Epithelial cell of proximal tubule (primary cell): ENCODE measurements at regions not wholly inside any gene's neighbourhood (a gene's known extent, or its start where the extent isn't known, plus 50 kb on each side); places are given as distances from the start of the nearest gene placed in this dataset.

ENCODE experiments used
- DNase-seq: peaks from one replicate; pipeline ENCODE4 v3.0.0-alpha.2; 2011; ENCODE audit warnings: low read depth
- H3K4me3 ChIP-seq: 2 replicates; pipeline ENCODE4 v1.5.1; 2011; ENCODE audit warnings: low read depth, mild to moderate bottlenecking, low read length
- TF ChIP-seq, protein P1 (sequence below): conservative IDR thresholded peaks from 2 replicates; pipeline ENCODE4 v1.5.1; 2012; ENCODE audit warnings: low read depth, mild to moderate bottlenecking, low read length

DNA sequence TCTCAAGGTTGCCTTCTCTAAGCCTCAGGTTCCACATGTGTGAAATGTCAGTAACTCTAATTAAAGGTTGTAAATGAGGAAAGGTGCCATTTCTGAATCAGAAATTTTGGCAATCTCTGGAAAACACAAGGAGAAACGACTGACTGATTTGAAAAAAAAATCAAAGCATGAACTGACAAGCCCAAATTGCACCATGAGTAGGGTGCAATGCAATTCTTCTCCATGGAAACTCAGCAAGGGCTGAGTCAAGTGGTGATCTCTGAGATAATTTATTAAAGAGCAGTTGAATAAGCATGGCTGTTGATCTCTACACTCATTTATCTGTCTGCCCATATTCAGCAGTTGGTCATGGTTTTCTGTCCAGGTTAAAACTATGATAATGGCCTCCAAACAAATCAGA, 201.6 kb upstream of the CMC1 start:
- TF ChIP-seq, protein P1, sequence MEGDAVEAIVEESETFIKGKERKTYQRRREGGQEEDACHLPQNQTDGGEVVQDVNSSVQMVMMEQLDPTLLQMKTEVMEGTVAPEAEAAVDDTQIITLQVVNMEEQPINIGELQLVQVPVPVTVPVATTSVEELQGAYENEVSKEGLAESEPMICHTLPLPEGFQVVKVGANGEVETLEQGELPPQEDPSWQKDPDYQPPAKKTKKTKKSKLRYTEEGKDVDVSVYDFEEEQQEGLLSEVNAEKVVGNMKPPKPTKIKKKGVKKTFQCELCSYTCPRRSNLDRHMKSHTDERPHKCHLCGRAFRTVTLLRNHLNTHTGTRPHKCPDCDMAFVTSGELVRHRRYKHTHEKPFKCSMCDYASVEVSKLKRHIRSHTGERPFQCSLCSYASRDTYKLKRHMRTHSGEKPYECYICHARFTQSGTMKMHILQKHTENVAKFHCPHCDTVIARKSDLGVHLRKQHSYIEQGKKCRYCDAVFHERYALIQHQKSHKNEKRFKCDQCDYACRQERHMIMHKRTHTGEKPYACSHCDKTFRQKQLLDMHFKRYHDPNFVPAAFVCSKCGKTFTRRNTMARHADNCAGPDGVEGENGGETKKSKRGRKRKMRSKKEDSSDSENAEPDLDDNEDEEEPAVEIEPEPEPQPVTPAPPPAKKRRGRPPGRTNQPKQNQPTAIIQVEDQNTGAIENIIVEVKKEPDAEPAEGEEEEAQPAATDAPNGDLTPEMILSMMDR = no peak
- no peak overlapping the region for H3K4me3 ChIP-seq
- no peak for DNase-seq

DNA sequence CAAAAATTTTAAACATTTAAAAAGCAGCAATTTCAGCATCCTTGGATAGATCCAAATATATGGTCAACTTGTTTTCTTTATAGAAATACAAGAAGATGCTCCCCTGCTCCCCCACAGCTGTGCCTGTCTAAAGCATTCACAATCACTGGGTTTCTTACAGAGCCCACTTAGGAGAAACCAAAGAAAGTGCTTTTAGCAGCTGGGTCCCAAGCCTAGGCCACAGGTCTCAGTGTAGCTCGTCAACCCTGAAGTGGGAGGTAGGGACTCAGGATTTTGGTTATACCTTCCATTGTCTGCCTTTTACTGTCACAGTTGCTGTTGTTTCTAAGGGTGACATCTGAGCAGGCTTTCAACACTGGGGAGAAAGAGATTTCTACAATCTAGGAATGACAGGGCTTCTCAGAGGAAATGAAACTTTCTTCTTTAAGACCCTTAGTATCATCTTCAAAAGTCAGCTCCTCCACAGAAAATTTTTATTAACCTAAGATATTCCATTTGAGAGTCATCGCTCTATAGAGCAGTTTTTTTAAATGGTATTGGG, 199.3 kb upstream of the CMC1 start:
- no peak for DNase-seq
- H3K4me3 ChIP-seq = no peak overlapping the region
- TF ChIP-seq, protein P1 = no peak

DNA sequence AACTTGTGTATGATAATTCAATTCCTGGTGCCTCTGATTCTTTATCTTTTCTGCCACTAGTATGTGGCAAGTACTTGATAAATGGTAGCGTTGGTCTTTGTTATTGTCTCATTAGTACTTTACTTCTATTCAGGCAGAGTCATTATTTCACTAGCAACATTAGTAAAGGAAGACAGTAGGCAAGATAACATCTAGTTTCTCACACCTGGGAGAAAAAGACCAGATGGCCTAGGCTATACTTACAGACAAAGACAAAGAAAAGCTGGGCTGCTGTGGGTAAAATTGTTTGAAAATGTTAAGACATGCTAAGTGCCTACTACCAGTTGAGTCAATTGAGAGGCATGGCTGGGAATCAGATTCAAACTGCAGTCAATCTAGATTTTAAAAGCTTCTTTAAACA, 198.7 kb upstream of the CMC1 start:
- no peak for DNase-seq
- no peak overlapping the region for H3K4me3 ChIP-seq
- TF ChIP-seq, protein P1 = no peak

DNA sequence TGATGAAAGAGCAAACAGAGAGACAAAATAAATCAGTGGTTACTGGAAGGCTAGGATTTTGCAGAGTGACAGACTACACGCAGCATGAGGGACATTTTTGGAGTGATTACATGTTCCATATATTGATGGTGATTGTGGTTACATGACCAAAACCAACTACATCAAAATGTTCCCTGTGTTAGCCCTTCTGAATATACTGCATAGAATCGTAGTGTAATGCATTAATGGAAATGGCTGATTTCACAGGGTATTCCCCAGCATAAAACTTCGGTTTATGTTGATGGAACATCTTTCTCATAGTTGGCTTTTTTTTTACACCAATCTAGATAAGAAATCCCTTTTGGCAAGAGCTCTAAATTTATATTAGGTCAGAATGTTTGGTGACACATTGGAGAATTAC, 191.3 kb upstream of the CMC1 start:
- TF ChIP-seq, protein P1 = no peak
- H3K4me3 ChIP-seq = no peak overlapping the region
- no peak for DNase-seq

DNA sequence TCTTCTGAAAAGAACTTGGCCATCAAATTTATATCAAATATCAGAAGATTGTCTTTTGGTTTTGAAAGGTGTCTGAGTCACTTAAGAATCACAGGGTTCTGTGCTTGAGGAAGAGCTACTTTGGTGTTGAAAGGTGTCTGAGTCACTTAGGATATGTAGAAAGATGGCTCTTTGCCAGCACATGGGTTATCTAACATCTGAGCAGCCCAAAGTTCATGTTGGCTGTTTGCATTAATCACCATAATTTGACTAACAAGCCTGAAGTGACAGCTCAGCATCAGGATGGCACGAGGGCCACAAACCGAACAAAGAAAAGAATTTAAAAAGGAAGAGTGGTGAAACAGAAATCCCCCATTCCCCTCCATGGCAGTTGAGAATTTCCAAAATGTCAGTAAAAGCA, 190.5 kb upstream of the CMC1 start:
- peak; percentile 66 for DNase-seq
- TF ChIP-seq, protein P1 = no peak

DNA sequence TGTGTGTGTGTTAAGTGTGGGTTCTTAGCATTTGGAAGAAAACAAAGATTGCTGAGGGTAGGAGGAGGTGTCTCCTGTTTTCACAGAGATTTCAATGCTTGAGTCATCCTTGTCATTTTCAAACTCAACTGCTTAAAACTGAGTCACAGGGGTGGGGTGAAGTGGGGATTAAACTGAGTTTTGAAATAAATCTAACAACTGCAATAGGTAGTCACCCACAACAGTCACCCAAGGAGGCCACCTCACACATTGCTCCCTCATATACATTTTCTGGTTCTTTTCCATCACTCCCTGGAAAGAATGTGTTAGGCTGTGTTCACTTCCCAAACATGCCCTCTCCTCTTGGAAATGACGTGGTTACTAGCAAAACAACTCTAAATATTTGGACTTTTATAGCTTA, 187.7 kb upstream of the CMC1 start:
- TF ChIP-seq, protein P1 = no peak
- no peak for DNase-seq
- H3K4me3 ChIP-seq = no peak overlapping the region

More for the DNA sequence above, 190.5 kb upstream of the CMC1 start:
- H3K4me3 ChIP-seq = no peak overlapping the region

DNA sequence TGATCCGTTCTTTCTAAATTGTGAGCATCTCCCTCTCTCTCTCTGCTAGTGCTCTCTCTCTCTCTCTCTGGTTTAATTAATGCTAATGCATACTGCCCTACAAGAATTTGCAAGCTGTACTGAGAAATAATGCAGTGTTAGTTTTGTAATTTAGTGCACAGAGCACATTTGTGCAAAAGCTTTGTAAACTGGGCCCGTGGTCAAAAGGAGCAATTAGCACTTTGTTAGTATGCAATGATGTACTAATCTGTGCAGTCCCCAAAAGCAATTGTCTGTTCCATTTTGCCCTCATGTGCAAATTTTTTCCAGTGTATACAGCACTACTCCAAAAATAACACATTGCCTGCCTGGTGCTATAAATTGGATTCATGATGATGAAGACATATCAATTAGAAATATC, 184.6 kb upstream of the CMC1 start:
- H3K4me3 ChIP-seq = no peak overlapping the region
- DNase-seq = no peak
- TF ChIP-seq, protein P1 = no peak
